ENCODE measurements at regions not wholly inside any gene's neighbourhood (a gene's known extent, or its start where the extent isn't known, plus 50 kb on each side); places are given as distances from the start of the nearest gene placed in this dataset.

- Histone ChIP-seq H3K27ac (ENCODE audit: low read depth, low read length) (no peak overlapping the region), H3K27me3 (ENCODE audit: control insufficient read depth, insufficient read depth, low read length) (no peaks in the 10 kb centered on the region), H3K9me3 (ENCODE audit: control insufficient read depth, insufficient read depth, low read length) (no peaks in the 10 kb centered on the region), H3K4me3 (ENCODE audit: low read depth, low read length) (no peak overlapping the region)
- ChIA-PET CTCF (interaction anchor here (0.6 to 1.2 kb wide), 2 partner anchors 419 to 451 kb away, joined by 3 read pairs; no protein-coding TSS in a partner anchor), POLR2A (interaction anchor here (0.8 kb wide), 1 partner anchor 27 kb away, joined by 4 read pairs; no protein-coding TSS in a partner anchor)
- DNase-seq (ENCODE audit: low read depth, low spot score): peak; percentile 10
- no peak for TF ChIP-seq CTCF (IDR thresholded peaks at IDR 0.05; ENCODE audit: low read depth, low read length)
These were observed 602.0 kb upstream of the KCNMB2 start for GRCh38 chr3:177934001-177934891.

- ChIA-PET POLR2A (no interaction called here), CTCF (no interaction called here)
- TF ChIP-seq CTCF (IDR thresholded peaks at IDR 0.05; ENCODE audit: low read depth, low read length): no peak
- Histone ChIP-seq H3K27me3 (ENCODE audit: control insufficient read depth, insufficient read depth, low read length) (no peaks in the 10 kb centered on the region), H3K27ac (ENCODE audit: low read depth, low read length) (no peak overlapping the region), H3K4me3 (ENCODE audit: low read depth, low read length) (no peak overlapping the region), H3K9me3 (ENCODE audit: control insufficient read depth, insufficient read depth, low read length) (no peaks in the 10 kb centered on the region)
- DNase-seq (ENCODE audit: low read depth, low spot score): no peak
These were observed 601.2 kb upstream of the KCNMB2 start for GRCh38 chr3:177935047-177935446.

GRCh38 chr3:177936721-177937120 is 599.5 kb upstream of the KCNMB2 start:
- Histone ChIP-seq H3K27ac (ENCODE audit: low read depth, low read length) (no peak overlapping the region), H3K4me3 (ENCODE audit: low read depth, low read length) (no peak overlapping the region), H3K9me3 (ENCODE audit: control insufficient read depth, insufficient read depth, low read length) (no peaks in the 10 kb centered on the region), H3K27me3 (ENCODE audit: control insufficient read depth, insufficient read depth, low read length) (no peaks in the 10 kb centered on the region)
- no peak for TF ChIP-seq CTCF (IDR thresholded peaks at IDR 0.05; ENCODE audit: low read depth, low read length)
- CTCF ChIA-PET: no interaction called here
- no peak for DNase-seq (ENCODE audit: low read depth, low spot score)
- POLR2A ChIA-PET: no interaction called here

GRCh38 chr3:177942911-177943310 is 593.3 kb upstream of the KCNMB2 start:
- ChIA-PET CTCF (no interaction called here), POLR2A (no interaction called here)
- TF ChIP-seq CTCF (IDR thresholded peaks at IDR 0.05; ENCODE audit: low read depth, low read length): no peak
- no peaks in the 10 kb centered on the region for H3K9me3 ChIP-seq (ENCODE audit: control insufficient read depth, insufficient read depth, low read length)
- H3K27me3 ChIP-seq (ENCODE audit: control insufficient read depth, insufficient read depth, low read length): no peaks in the 10 kb centered on the region
- no peak overlapping the region for H3K4me3 ChIP-seq (ENCODE audit: low read depth, low read length)
- DNase-seq (ENCODE audit: low read depth, low spot score): no peak
- no peak overlapping the region for H3K27ac ChIP-seq (ENCODE audit: low read depth, low read length)

- ChIA-PET POLR2A (no interaction called here), CTCF (interaction anchor here (0.6 kb wide), 1 partner anchor 11 kb away, joined by 3 read pairs; no protein-coding TSS in a partner anchor)
- Histone ChIP-seq H3K27me3 (ENCODE audit: control insufficient read depth, insufficient read depth, low read length) (no peaks in the 10 kb centered on the region), H3K4me3 (ENCODE audit: low read depth, low read length) (no peak overlapping the region), H3K27ac (ENCODE audit: low read depth, low read length) (no peak overlapping the region), H3K9me3 (ENCODE audit: control insufficient read depth, insufficient read depth, low read length) (no peaks in the 10 kb centered on the region)
- no peak for DNase-seq (ENCODE audit: low read depth, low spot score)
- no peak for TF ChIP-seq CTCF (IDR thresholded peaks at IDR 0.05; ENCODE audit: low read depth, low read length)
These were observed 592.0 kb upstream of the KCNMB2 start for GRCh38 chr3:177944228-177944661.
